Lower leg skin (tissue), 4 donors: ENCODE measurements at regions not wholly inside any gene's neighbourhood (a gene's known extent, or its start where the extent isn't known, plus 50 kb on each side); places are given as distances from the start of the nearest gene placed in this dataset.

Source experiments
- DNase-seq, 2 donors: peaks; one replicate each; pipeline ENCODE4 v3.0.0-alpha.2; 2019; ENCODE audit warnings: low spot score in 2 of 2
- H3K4me3 ChIP-seq: fragments of 200-600 bp; sonication (generic); 2 replicates; pipeline ENCODE4 v1.5.1; 2017; ENCODE audit warnings: mild to moderate bottlenecking, low read depth; ENCODE audit not compliant: poor library complexity, severe bottlenecking
- POLR2A ChIP-seq, 2 donors: fragments of 450-650 bp; IDR thresholded peaks; one replicate each; pipeline ENCODE4 v1.6.1; 2016 to 2017; ENCODE audit warnings: antibody characterized with exemption in 2 of 2, mild to moderate bottlenecking in 1 of 2, moderate library complexity in 1 of 2
- WGBS, 2 donors: methylation state at CpG; one replicate each; pipeline ENCODE4 v1.1.5; 2018; 5-methylcytosine and 5-hydroxymethylcytosine counted together
- intact Hi-C: fragments of 100-400 bp; cut with DNase I; formaldehyde crosslinking; loops from one replicate; pipeline ENCODE4 v1.15.0; 2023; ENCODE audit warnings: low total_unique reads
- TF ChIP-seq, protein P1 (sequence below), 3 donors: fragments of 450-650 bp; IDR thresholded peaks; one replicate each; pipeline ENCODE4 v1.5.1; 2016; ENCODE audit warnings: antibody characterized with exemption in 3 of 3, mild to moderate bottlenecking in 3 of 3, moderate library complexity in 2 of 3

DNA sequence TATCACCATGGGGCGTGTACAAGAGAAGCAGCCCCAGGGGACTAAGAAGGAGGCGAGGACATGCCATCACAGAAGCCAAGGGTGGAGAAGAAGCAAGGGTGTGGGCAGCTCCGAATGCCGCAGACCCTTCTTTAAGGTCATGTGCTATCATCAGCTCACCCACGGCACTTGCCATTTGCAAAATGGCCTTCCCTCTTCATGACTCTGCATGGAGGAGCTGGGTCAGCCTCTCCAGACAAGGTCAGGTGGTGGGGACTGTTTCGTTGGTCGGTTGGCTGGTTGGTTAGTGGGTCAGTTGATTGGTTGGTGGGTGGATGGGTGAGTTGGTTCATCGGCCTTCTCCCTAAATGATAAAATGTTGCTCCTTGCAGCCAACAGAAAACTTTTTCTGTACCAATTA, 622.5 kb downstream of the TBC1D22A start:
- TF ChIP-seq, protein P1, sequence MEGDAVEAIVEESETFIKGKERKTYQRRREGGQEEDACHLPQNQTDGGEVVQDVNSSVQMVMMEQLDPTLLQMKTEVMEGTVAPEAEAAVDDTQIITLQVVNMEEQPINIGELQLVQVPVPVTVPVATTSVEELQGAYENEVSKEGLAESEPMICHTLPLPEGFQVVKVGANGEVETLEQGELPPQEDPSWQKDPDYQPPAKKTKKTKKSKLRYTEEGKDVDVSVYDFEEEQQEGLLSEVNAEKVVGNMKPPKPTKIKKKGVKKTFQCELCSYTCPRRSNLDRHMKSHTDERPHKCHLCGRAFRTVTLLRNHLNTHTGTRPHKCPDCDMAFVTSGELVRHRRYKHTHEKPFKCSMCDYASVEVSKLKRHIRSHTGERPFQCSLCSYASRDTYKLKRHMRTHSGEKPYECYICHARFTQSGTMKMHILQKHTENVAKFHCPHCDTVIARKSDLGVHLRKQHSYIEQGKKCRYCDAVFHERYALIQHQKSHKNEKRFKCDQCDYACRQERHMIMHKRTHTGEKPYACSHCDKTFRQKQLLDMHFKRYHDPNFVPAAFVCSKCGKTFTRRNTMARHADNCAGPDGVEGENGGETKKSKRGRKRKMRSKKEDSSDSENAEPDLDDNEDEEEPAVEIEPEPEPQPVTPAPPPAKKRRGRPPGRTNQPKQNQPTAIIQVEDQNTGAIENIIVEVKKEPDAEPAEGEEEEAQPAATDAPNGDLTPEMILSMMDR (IDR thresholded peaks at IDR 0.05): no peak
- no peak overlapping the region for H3K4me3 ChIP-seq
- WGBS, 2 donors: 76% methylated on average over 8 of the region's 8 CpGs
- intact Hi-C loops: no loop called here
- no peak for DNase-seq

DNA sequence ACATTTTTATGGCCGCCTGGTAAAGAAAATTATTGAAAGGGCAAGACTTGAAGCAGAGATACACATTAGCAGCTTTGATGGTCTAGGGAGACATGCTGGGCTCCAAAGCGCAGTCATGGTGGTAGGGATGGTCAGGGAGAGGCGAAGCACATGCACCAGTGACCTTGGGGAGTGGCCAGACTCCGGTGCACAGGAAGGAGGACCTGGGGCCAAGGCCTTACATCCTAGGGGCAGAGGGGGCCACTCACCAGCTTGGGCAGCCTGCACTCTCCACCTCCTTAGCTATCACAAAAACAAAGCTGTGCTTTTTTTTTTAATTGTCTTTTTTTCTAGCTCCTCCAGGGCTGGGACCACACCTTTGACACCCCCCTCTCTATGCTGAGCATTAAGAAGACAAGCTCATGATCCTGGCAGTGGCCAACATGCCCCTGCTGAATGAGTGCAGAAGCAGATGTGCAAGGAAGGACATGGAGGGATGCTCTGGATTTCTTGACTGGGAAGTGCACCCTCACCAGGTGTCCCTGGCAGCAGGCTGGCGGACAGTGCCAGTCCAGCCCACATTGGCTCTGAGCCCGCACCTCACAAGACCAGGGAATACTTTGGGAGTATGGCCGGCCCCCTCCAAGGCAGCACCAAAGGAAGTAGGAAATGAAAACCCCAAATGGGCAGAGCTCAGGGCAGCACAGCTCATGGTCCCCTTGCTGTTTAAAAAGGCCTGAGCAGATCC, 619.9 kb downstream of the TBC1D22A start:
- TF ChIP-seq POLR2A (IDR thresholded peaks at IDR 0.05): no peak
- TF ChIP-seq, protein P1 (IDR thresholded peaks at IDR 0.05): no peak
- H3K4me3 ChIP-seq: no peak overlapping the region
- intact Hi-C loops: no loop called here
- WGBS, 2 donors: 75 to 79% methylated on average over 7 of the region's 7 CpGs
- DNase-seq: peak in 1 of 2 donors; percentile 76

DNA sequence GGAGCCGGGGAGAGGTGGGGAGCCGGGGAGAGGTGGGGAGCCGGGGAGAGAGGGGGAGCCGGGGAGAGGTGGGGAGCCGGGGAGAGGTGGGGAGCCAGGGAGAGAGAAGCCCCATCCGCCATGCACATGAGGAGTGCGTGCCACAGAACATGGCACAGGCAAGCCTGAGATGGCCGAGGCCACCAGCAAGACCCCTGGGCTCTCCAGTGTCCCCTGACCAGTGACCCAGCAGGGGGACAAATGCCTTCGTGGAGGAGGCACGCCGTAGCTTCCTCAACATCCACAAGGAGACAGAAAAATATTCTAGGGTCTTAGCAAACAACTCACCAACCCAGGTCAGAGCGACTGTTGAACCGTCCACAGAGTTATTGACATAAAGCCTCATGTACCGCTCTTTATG, 618.8 kb downstream of the TBC1D22A start:
- no peak overlapping the region for H3K4me3 ChIP-seq
- peak in 1 of 2 donors; percentile 42 for DNase-seq
- 80 to 89% methylated on average over 10 to 11 of the region's 14 CpGs for WGBS, 2 donors
- TF ChIP-seq, protein P1 (IDR thresholded peaks at IDR 0.05): no peak
- no peak for TF ChIP-seq POLR2A (IDR thresholded peaks at IDR 0.05)
- intact Hi-C loops: no loop called here

DNA sequence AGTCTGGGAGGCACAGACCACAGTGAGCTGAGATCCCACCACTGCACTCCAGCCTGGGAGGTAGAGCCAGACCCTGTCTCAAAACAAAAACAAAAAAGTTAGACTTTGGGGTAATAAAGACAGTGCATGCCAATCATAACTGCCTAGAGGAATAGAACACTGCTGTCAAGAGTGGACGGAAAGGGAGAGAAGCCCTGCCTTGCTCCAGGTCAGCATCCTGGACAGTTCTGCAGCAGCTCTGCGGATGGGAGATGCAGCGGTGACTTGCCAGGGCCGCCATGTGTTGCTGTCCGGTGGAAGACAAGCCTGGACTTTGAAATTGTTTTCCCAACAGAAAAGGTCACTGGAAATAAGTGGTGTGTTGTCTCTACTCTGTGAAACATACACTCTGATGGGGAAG, 618.2 kb downstream of the TBC1D22A start:
- WGBS, 2 donors: 80 to 83% methylated on average over 5 of the region's 5 CpGs
- DNase-seq: peak in 1 of 2 donors; percentile 66

DNA sequence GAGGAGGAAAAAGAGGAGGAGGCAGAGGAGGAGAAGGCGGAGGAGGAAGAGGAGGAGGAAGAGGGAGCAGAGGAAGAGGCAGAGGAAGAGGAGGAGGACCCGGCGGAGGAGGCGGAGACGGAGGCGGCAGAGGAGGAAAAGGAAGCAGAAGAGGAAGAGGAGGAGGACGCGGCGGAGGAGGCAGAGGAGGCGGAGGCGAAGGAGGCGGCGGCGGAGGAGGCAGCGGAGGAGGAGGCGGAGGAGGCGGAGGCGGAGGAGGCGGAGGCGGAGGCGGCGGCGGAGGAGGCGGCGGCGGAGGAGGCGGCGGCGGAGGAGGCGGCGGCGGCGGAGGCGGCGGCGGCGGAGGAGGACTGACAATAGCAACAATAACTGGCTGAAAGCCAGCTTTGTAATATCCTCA, 616.6 kb downstream of the TBC1D22A start:
- WGBS, 2 donors: 85 to 91% methylated on average over 23 to 31 of the region's 37 CpGs
- intact Hi-C loops: no loop called here
- no peak for TF ChIP-seq POLR2A (IDR thresholded peaks at IDR 0.05)
- TF ChIP-seq, protein P1 (IDR thresholded peaks at IDR 0.05): no peak
- no peak overlapping the region for H3K4me3 ChIP-seq
- no peak for DNase-seq

More for the DNA sequence above, 618.2 kb downstream of the TBC1D22A start:
- no peak overlapping the region for H3K4me3 ChIP-seq
- intact Hi-C loops: no loop called here
- no peak for TF ChIP-seq POLR2A (IDR thresholded peaks at IDR 0.05)
- TF ChIP-seq, protein P1 (IDR thresholded peaks at IDR 0.05): no peak
